Lower lobe of right lung (tissue), 2 donors: ENCODE measurements at regions not wholly inside any gene's neighbourhood (a gene's known extent, or its start where the extent isn't known, plus 50 kb on each side); places are given as distances from the start of the nearest gene placed in this dataset.
A peak's percentile ranks its signal among the peaks of the same experiment; 100 is the strongest.
"Not testable (repeated sequence)": the region's sequence is repeated elsewhere in the genome, so short reads cannot be mapped to it uniquely, and the experiment has no call there.

Source experiments
- ATAC-seq, 2 donors: fragments of 200-7000 bp; cut with Tn5 transposase; one replicate each; pipeline ENCODE4 v1.9.1; 2020 to 2022; ENCODE audit warnings: mild to moderate bottlenecking in 2 of 2, moderate library complexity in 2 of 2
- DNase-seq: peaks from one replicate; pipeline ENCODE4 v3.0.0-alpha.2; 2020
- H3K27ac ChIP-seq: fragments of 200-600 bp; one replicate; pipeline ENCODE4 v1.8.0; 2022
- H3K27me3 ChIP-seq: fragments of 200-600 bp; one replicate; pipeline ENCODE4 v1.8.0; 2022; ENCODE audit warnings: low read depth
- H3K36me3 ChIP-seq: fragments of 200-600 bp; one replicate; pipeline ENCODE4 v1.8.0; 2022; ENCODE audit warnings: mild to moderate bottlenecking
- H3K4me1 ChIP-seq: fragments of 200-600 bp; one replicate; pipeline ENCODE4 v1.8.0; 2022
- H3K4me3 ChIP-seq: fragments of 200-600 bp; one replicate; pipeline ENCODE4 v1.8.0; 2022; ENCODE audit warnings: mild to moderate bottlenecking
- H3K9me3 ChIP-seq: fragments of 200-600 bp; one replicate; pipeline ENCODE4 v1.8.0; 2022
- CTCF ChIP-seq: fragments of 200-600 bp; IDR thresholded peaks from one replicate; pipeline ENCODE4 v1.8.0; 2022; ENCODE audit warnings: antibody characterized with exemption, mild to moderate bottlenecking
- intact Hi-C: fragments of 100-400 bp; cut with DNase I; formaldehyde crosslinking; loops from one replicate; pipeline ENCODE4 v1.11.0; 2022
- donor health status: DM: no; HTN: yes; CAD: no; lungs with severe emphysema.

- Histone ChIP-seq H3K36me3 (no peaks in the 10 kb centered on the region), H3K4me1 (peaks cover 67% of the 10 kb centered on the region), H3K27ac (peak overlapping the region; percentile 67), H3K9me3 (no peaks in the 10 kb centered on the region), H3K27me3 (no peaks in the 10 kb centered on the region), H3K4me3 (no peak overlapping the region)
- no peak for TF ChIP-seq CTCF
- ATAC-seq = no peak
- no peak for DNase-seq
- intact Hi-C loops = no loop called here
Measured at GRCh38 chr1:94301186-94301585, 63.8 kb upstream of the ARHGAP29 start.

GRCh38 chr1:94300731-94301130 is 63.3 kb upstream of the ARHGAP29 start:
- peak overlapping the region; percentile 67 for H3K27ac ChIP-seq
- ATAC-seq (no peak), DNase-seq (no peak)

GRCh38 chr1:94299627-94300553 is 62.5 kb upstream of the ARHGAP29 start:
- intact Hi-C loops = no loop called here
- no peak for DNase-seq
- Histone ChIP-seq H3K36me3 (no peaks in the 10 kb centered on the region), H3K27ac (peak overlapping the region; percentile 67), H3K4me3 (no peak overlapping the region), H3K4me1 (peaks cover 80% of the 10 kb centered on the region), H3K9me3 (no peaks in the 10 kb centered on the region), H3K27me3 (no peaks in the 10 kb centered on the region)
- peak; percentile 80 to 89 for ATAC-seq
- TF ChIP-seq CTCF = no peak

More at GRCh38 chr1:94300731-94301130, 63.3 kb upstream of the ARHGAP29 start:
- Histone ChIP-seq H3K27me3 (no peaks in the 10 kb centered on the region), H3K4me3 (no peak overlapping the region), H3K36me3 (no peaks in the 10 kb centered on the region), H3K4me1 (peaks cover 72% of the 10 kb centered on the region), H3K9me3 (no peaks in the 10 kb centered on the region)
- no peak for TF ChIP-seq CTCF
- intact Hi-C loops = no loop called here

GRCh38 chr1:94298861-94299260 is 61.5 kb upstream of the ARHGAP29 start:
- ATAC-seq (peak in 1 of 2 donors; percentile 46), DNase-seq (no peak)
- Histone ChIP-seq H3K36me3 (no peaks in the 10 kb centered on the region), H3K9me3 (no peaks in the 10 kb centered on the region), H3K27me3 (no peaks in the 10 kb centered on the region), H3K4me1 (peaks cover 80% of the 10 kb centered on the region), H3K4me3 (no peak overlapping the region), H3K27ac (peak overlapping the region; percentile 67)
- intact Hi-C loops = no loop called here
- no peak for TF ChIP-seq CTCF

GRCh38 chr1:94296018-94296417 is 58.6 kb upstream of the ARHGAP29 start:
- Histone ChIP-seq H3K27ac (peak overlapping the region; percentile 48), H3K36me3 (no peaks in the 10 kb centered on the region), H3K27me3 (no peaks in the 10 kb centered on the region), H3K9me3 (no peaks in the 10 kb centered on the region), H3K4me3 (no peak overlapping the region), H3K4me1 (peaks cover 59% of the 10 kb centered on the region)
- intact Hi-C loops = no loop called here
- TF ChIP-seq CTCF = no peak
- ATAC-seq (no peak), DNase-seq (no peak)

GRCh38 chr1:94292978-94293377 is 55.6 kb upstream of the ARHGAP29 start:
- intact Hi-C loops, H3K9me3 ChIP-seq, H3K27ac ChIP-seq, H3K36me3 ChIP-seq, DNase-seq, ATAC-seq, H3K27me3 ChIP-seq, H3K4me3 ChIP-seq: not testable (repeated sequence)
- peaks cover 30% of the 10 kb centered on the region for H3K4me1 ChIP-seq

GRCh38 chr1:94289244-94289643 is 51.9 kb upstream of the ARHGAP29 start:
- H3K9me3 ChIP-seq, H3K36me3 ChIP-seq, DNase-seq, H3K27ac ChIP-seq, H3K4me1 ChIP-seq, H3K27me3 ChIP-seq, ATAC-seq, H3K4me3 ChIP-seq, intact Hi-C loops: not testable (repeated sequence)
